Fibroblast of pulmonary artery (primary cell): ENCODE measurements at regions not wholly inside any gene's neighbourhood (a gene's known extent, or its start where the extent isn't known, plus 50 kb on each side); places are given as distances from the start of the nearest gene placed in this dataset.

Experiments used
- DNase-seq: peaks from one replicate; pipeline ENCODE4 v3.0.0-alpha.2; 2010; ENCODE audit warnings: low read depth
- H3K4me3 ChIP-seq: replicated peaks from 2 replicates; pipeline ENCODE4 v1.5.1; 2011; ENCODE audit warnings: low read depth, mild to moderate bottlenecking, control low read depth, low read length, moderate library complexity
- TF ChIP-seq, protein P1 (sequence below): IDR thresholded peaks from 2 replicates; pipeline ENCODE4 v1.5.1; 2011; ENCODE audit warnings: mild to moderate bottlenecking, control low read depth, low read length, inconsistent platforms; ENCODE audit errors: missing control alignments

DNA sequence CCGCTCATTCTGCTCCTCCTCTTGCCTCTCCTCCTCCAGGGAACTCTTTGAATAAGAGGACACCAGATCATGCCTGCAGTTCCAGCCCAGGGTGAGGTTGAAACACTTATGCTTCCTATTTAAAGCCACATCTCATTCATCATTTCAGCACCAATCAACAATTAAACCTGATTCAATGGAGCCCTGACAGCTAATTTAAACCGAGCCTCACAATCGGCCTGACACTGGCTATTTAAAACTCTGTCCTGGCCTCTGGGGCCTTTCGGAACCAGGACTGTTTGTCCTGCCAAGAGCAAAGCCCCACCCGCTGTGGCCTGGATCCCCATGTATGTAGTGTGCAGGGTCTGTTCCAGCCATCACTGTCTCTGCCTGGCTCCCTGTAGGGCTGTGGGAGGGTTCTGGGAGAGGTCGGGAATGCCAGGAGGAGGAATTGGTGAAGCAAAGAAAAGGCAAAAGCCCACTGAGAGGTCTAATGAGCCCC is 97.4 kb downstream of the MCFD2 start:
- no peak overlapping the region for H3K4me3 ChIP-seq
- TF ChIP-seq, protein P1, sequence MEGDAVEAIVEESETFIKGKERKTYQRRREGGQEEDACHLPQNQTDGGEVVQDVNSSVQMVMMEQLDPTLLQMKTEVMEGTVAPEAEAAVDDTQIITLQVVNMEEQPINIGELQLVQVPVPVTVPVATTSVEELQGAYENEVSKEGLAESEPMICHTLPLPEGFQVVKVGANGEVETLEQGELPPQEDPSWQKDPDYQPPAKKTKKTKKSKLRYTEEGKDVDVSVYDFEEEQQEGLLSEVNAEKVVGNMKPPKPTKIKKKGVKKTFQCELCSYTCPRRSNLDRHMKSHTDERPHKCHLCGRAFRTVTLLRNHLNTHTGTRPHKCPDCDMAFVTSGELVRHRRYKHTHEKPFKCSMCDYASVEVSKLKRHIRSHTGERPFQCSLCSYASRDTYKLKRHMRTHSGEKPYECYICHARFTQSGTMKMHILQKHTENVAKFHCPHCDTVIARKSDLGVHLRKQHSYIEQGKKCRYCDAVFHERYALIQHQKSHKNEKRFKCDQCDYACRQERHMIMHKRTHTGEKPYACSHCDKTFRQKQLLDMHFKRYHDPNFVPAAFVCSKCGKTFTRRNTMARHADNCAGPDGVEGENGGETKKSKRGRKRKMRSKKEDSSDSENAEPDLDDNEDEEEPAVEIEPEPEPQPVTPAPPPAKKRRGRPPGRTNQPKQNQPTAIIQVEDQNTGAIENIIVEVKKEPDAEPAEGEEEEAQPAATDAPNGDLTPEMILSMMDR = no peak
- DNase-seq = no peak

DNA sequence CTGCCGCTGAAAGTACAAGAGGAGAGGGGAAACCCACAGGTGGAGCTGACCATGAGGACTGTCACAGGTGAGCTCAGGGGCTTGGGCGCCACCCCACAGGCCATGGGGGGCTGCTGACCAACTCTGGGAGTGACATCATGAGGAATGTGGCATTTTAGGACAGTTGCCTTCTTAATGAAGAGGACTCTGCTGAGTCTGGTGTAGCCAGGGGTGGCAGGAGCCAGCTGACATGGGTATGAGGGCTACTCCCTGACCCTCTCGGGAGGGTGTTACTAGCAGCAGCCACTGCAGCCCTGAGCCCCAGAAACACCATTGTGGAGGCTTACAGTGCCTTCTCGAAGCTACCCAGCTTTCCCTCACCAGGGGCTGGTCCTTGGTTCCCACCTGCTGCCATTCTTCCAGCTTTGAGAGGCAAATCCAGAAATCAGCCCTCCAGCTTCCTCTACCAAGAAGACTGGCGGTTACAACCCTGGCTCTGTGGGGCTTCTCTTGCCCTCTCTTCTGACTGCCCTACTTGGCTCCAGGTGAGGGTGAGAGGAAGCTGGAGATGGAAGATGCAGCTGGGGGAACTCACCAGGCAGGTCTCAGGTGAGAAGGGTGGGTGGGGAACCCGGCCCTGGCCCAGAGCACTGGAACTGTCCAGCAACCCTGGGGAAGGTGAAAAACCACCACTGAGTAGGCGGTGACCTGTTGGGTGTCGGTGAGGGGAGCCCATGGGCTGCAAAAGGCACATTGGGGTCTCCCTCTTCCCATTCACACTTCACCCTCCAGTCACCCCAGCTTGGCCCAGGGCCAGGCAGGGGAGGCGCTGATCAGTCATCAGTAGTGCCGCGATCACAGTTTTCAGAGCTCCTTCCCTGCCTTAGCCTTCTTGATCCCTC is 98.5 kb downstream of the MCFD2 start:
- no peak overlapping the region for H3K4me3 ChIP-seq
- TF ChIP-seq, protein P1 = no peak

DNA sequence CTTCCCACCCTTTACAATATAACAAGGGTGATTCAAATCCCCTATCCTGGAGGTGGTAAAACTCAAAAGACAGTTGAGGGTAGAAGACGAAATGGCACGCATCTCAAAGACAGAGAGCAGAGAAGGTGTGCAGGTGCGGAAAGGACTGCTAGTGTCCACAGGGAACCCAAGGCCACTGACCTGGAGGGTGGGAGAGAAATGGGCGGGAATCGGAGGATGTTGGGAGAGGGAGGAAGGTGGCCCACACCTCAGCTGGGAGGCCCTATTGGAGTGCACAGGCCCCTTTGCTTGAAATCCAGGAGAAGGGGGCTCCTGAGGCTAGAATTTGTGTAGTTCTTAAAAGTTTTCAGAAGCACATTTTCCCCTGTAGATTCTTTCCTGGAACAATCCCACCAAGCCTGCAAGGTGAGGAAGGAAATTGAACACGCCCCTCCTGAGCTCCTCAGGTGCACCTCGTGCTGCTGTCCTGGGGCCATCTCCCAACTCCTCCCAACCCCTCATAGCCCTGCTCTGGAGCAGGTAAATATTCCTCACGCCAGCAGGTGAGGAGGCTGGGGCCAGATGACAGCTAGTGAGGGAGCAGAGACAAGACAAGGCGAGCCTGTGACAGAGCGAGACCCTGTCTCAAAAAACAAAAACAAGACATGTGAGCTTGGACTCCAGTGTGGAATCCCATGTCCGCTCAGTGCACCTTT is 99.3 kb downstream of the MCFD2 start:
- TF ChIP-seq, protein P1 = no peak
- H3K4me3 ChIP-seq = no peak overlapping the region
- DNase-seq = no peak

More for the DNA sequence above, 98.5 kb downstream of the MCFD2 start:
- DNase-seq = no peak

DNA sequence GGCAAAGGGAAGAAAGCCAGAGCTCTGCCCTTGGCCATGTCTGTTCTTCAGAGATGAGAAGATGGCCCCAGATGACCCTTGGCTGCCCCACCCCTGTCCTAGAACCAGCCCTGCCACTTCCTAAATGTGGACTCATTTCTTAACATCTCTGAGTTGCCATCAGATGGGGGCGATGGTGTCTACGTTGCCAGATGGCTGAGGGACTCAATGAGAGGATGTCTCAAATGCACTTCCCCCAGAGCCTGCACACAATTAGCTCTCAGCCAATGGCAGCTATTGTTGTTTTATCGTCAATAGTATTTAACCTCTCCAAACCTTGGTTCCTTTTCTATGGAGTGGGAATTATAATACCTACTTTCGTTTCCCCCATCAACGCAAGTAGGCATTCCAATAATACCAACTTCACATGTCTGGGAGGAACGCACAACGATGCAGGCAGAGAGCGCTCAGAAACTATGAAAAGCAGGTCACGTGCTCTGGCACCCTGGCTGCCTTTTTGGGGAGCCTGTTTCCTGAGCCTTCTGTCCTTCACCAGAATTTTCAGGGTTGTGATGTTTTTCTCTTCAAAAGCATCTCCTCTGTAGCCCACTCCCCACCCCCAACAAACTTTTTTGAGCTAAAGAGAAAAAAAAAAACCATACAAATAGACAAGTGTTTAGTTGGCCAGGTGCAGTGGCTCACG is 100.3 kb downstream of the MCFD2 start:
- H3K4me3 ChIP-seq = no peak overlapping the region
- TF ChIP-seq, protein P1 = no peak
- DNase-seq = no peak

DNA sequence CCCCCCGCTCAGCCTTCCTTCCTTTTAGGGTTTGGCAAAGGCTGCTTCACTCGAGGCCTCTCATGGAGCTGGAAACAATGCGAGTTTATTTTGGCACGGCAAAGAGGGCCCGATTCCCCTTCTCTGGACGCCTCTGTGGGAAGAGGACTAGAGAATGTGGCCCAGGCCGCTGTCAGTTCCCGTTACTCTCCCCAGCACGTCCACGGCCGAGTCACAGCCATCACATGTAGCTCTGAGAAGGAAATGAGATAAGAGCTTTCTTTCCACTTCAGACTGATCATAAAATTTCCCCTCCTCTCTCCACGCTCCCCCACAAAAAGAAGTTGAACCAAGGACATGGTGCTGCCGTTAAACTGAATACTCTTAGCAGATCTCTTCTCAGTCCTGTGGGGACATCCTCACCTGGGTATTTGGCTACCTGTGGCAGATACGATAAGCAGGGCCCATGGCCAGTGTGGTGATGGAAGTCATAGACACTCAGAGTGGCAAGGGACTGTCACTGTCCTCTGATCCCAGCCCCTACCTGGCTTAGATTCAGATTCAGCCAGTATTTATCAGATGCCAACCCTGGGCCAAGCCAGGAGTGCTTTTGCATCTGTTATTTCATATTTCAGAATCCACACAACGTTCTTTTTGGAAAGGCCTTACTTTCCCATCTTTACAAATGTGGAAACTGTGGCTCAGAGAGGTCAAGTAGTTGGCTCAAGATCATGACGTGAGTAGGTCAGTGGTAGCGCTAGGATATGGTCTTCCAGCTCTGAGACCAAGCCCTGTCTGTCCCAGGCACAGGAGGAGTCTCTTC is 101.2 kb downstream of the MCFD2 start:
- peak; percentile 98 for DNase-seq

DNA sequence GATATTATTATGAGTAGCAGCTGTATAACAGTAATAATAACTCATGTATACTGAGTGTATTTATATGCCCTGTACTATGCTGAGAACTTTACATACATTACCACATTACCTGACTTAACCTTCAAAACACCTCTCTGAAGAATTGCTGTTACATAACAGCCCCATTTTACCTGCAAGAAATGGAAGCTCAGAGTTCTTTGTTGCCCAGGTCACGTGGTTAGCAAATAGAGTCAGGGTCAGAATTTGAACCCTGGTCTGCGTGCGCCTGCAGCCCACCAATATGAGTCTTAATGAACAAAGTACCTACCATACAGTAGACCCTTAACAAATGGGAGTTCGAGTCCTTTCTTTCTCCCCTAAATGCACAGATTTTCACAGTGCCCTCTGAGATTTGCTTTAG is 101.9 kb downstream of the MCFD2 start:
- TF ChIP-seq, protein P1 = no peak

More for the DNA sequence above, 101.2 kb downstream of the MCFD2 start:
- TF ChIP-seq, protein P1 = no peak
- no peak overlapping the region for H3K4me3 ChIP-seq

More for the DNA sequence above, 101.9 kb downstream of the MCFD2 start:
- no peak overlapping the region for H3K4me3 ChIP-seq
- no peak for DNase-seq
